Mesothelial cell of epicardium (in vitro differentiated cells): ENCODE measurements at regions not wholly inside any gene's neighbourhood (a gene's known extent, or its start where the extent isn't known, plus 50 kb on each side); places are given as distances from the start of the nearest gene placed in this dataset.

Source experiments
- DNase-seq, 2 experiments: peaks; one replicate each; pipeline ENCODE4 v3.0.0; 2021; ENCODE audit warnings: low spot score in 2 of 2; ENCODE audit not compliant: unreplicated experiment in 2 of 2
- H3K27ac Mint-ChIP-seq: 2 replicates; pipeline ENCODE4 v1.8.0; 2021; ENCODE audit warnings: mixed read lengths
- H3K27me3 Mint-ChIP-seq: 2 replicates; pipeline ENCODE4 v1.8.0; 2021; ENCODE audit warnings: low read depth, mixed read lengths
- H3K36me3 Mint-ChIP-seq: 2 replicates; pipeline ENCODE4 v1.8.0; 2021; ENCODE audit warnings: mixed read lengths
- H3K4me1 Mint-ChIP-seq: 2 replicates; pipeline ENCODE4 v1.8.0; 2021; ENCODE audit warnings: mixed read lengths
- H3K4me3 Mint-ChIP-seq: 2 replicates; pipeline ENCODE4 v1.8.0; 2021; ENCODE audit warnings: mild to moderate bottlenecking, moderate library complexity, mixed read lengths
- H3K9me3 Mint-ChIP-seq: 2 replicates; pipeline ENCODE4 v1.8.0; 2021; ENCODE audit warnings: mixed read lengths
- CTCF ChIP-seq: fragments of 200-600 bp; sonication (generic); IDR thresholded peaks from one replicate; pipeline ENCODE4 v1.5.0; 2021; ENCODE audit warnings: antibody characterized with exemption; ENCODE audit not compliant: unreplicated experiment

- H3K4me3 Mint-ChIP-seq = no peak overlapping the region
- peaks cover 27% of the 10 kb centered on the region for H3K9me3 Mint-ChIP-seq
- no peaks in the 10 kb centered on the region for H3K27me3 Mint-ChIP-seq
- TF ChIP-seq CTCF = no peak
- H3K36me3 Mint-ChIP-seq = peaks cover 11% of the 10 kb centered on the region
- no peak overlapping the region for H3K27ac Mint-ChIP-seq
- DNase-seq = no peak
- H3K4me1 Mint-ChIP-seq = no peaks in the 10 kb centered on the region
Observed at GRCh38 chr5:67746103-67746502, 469.5 kb upstream of the PIK3R1 start.

GRCh38 chr5:67732921-67733320 lies 482.6 kb upstream of the PIK3R1 start:
- peak overlapping the region; percentile 39 for H3K27ac Mint-ChIP-seq
- H3K9me3 Mint-ChIP-seq = peaks cover 6% of the 10 kb centered on the region
- DNase-seq = no peak
- no peak overlapping the region for H3K4me3 Mint-ChIP-seq
- no peak for TF ChIP-seq CTCF
- H3K36me3 Mint-ChIP-seq = no peaks in the 10 kb centered on the region
- H3K4me1 Mint-ChIP-seq = peaks cover 37% of the 10 kb centered on the region
- no peaks in the 10 kb centered on the region for H3K27me3 Mint-ChIP-seq

- Mint-ChIP-seq H3K4me3 (no peak overlapping the region), H3K27ac (peak overlapping the region; percentile 39), H3K4me1 (peaks cover 40% of the 10 kb centered on the region), H3K9me3 (peaks cover 6% of the 10 kb centered on the region), H3K36me3 (no peaks in the 10 kb centered on the region), H3K27me3 (no peaks in the 10 kb centered on the region)
- no peak for TF ChIP-seq CTCF
- DNase-seq = no peak
Observed at GRCh38 chr5:67732471-67732870, 483.1 kb upstream of the PIK3R1 start.

- H3K27ac Mint-ChIP-seq = no peak overlapping the region
- TF ChIP-seq CTCF = no peak
- no peaks in the 10 kb centered on the region for H3K36me3 Mint-ChIP-seq
- H3K9me3 Mint-ChIP-seq = peaks cover 6% of the 10 kb centered on the region
- H3K27me3 Mint-ChIP-seq = no peaks in the 10 kb centered on the region
- H3K4me1 Mint-ChIP-seq = peaks cover 40% of the 10 kb centered on the region
- no peak for DNase-seq
- no peak overlapping the region for H3K4me3 Mint-ChIP-seq
Observed at GRCh38 chr5:67731886-67732285, 483.7 kb upstream of the PIK3R1 start.

- DNase-seq = no peak
- Mint-ChIP-seq H3K36me3 (no peaks in the 10 kb centered on the region), H3K4me1 (peaks cover 40% of the 10 kb centered on the region), H3K27me3 (no peaks in the 10 kb centered on the region), H3K9me3 (peaks cover 3% of the 10 kb centered on the region), H3K27ac (no peak overlapping the region), H3K4me3 (no peak overlapping the region)
- no peak for TF ChIP-seq CTCF
Observed at GRCh38 chr5:67730917-67731474, 484.6 kb upstream of the PIK3R1 start.

- H3K36me3 Mint-ChIP-seq = no peaks in the 10 kb centered on the region
- no peaks in the 10 kb centered on the region for H3K27me3 Mint-ChIP-seq
- H3K27ac Mint-ChIP-seq = peak overlapping the region; percentile 54
- no peak for DNase-seq
- TF ChIP-seq CTCF = no peak
- peaks cover 4% of the 10 kb centered on the region for H3K9me3 Mint-ChIP-seq
- peaks cover 35% of the 10 kb centered on the region for H3K4me1 Mint-ChIP-seq
- H3K4me3 Mint-ChIP-seq = no peak overlapping the region
Observed at GRCh38 chr5:67728326-67728890, 487.1 kb upstream of the PIK3R1 start.
